NOMO-1 treated with DMSO at 0.1 percent for 48 hours (cell line): ENCODE measurements at regions not wholly inside any gene's neighbourhood (a gene's known extent, or its start where the extent isn't known, plus 50 kb on each side); places are given as distances from the start of the nearest gene placed in this dataset.

ENCODE experiments used
- DNase-seq: peaks from one replicate; lab custom pipeline; 2025; ENCODE audit not compliant: unreplicated experiment; lab: John Stamatoyannopoulos, UW

DNA sequence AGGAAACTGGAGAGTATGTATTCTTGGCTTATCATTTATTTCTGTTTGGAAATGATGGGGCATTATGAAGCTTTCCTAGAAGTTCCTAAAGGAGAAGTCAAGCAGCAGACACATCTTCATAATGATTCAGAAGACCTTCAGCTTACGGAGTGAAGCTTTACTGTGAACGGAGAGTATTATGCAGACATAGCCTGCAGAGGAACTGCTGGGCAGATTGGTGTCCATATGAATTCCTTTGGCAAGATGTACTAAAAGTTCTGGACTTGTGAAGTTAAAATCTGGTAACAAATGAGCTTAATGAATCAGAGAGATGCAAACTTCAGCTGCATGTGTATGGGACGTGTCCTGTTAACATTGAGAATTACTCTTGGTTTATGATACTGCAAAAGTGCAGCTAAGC, 60.1 kb downstream of the NABP1 start:
- no peak for DNase-seq

GRCh38 chr2:191738667-191739066, 60.7 kb downstream of the NABP1 start:
- DNase-seq = no peak

DNA sequence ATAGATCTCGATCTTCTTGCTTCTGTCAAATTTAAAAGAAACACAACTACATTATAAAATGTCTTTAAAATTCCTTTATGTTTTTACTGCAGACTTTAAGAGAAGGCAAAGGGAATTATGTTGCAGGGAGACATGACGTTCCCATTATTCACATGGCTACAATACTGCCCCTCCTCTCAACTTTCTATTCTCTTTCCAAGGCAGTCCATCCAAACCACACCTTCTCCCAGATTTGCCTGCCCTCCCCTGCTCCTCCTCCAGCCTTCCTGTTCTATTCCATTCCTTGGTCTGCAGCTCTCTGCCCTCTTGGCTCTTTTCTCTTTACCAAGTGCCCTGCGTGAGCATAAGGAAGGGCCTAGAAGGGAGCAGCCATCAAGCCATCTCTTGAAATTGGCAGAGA, 61.3 kb downstream of the NABP1 start:
- DNase-seq = no peak

GRCh38 chr2:191740016-191740419, 62.1 kb downstream of the NABP1 start:
- peak; percentile 83 for DNase-seq

DNA sequence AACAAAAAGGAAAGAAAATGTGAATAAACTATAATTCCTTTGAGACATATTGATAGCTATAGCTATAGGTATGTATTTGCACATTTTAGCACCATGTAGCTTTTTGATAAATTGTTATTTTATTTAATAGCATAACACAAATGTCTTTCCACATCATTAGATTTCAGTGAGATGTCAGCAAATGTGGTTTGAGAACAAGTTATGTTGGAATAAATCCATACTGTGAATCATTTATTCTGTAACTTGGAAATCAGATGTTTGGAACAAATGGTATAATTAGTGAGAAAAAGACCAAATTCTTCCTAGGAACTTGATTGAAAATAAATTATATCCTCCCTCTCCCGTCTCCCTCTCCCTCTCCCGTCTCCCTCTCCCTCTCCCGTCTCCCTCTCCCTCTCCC, 62.8 kb downstream of the NABP1 start:
- DNase-seq = no peak

DNA sequence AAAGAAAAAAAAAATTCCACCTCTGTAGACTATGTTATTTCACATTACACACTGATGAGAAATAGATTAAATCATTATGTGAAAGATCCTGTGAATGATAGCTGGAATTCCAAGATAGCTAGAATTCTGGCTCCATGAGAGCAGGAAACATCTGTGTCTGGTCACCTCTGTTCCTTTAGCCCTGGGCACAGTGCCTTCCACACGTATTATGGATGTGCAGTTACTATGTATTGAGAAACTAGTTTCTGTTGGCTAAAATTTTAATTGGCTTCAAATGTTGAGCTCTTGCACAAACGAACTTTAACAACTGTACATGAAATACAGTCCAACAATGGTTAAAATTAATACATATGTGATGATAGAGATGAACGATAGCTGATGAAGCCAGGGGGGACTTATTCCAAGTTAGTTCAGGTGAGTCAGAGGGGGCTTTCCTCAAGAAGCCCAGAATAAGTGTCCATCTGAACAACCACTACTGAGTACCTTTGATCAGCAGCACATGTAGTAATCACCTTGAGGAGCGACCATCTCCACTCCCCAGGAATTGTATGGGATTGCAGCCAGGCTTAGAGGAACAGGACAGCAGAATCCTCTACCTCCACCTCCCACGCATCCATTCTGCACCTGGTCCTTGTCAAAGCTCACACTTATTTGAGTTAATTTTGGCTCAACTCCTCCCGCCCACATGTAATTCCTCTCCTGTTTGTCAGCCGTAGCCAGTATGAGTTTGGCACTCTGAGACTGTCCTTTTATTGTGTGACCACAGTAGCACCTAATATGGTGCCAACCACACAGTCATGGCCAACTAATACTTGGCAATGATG, 68.6 kb downstream of the NABP1 start:
- DNase-seq = no peak

DNA sequence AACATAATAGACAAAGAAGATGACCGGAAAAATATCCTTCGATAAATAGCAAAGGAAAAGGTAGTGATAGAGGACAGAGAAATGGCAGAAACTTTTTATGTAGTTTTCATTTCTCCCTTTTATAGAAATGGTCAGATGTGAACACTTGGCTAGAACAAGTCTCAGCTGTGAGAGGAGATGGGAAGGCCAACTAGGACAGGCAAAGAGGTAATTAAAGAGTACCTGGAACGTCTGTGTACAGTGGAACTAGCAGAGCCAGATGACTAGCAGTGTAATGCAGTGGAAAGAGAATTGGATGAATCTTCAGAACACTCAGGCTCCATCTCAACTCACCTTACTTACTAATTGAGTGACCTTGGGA, 69.2 kb downstream of the NABP1 start:
- DNase-seq = no peak

- DNase-seq = no peak
These were observed 70.1 kb downstream of the NABP1 start for GRCh38 chr2:191748059-191748461.

DNA sequence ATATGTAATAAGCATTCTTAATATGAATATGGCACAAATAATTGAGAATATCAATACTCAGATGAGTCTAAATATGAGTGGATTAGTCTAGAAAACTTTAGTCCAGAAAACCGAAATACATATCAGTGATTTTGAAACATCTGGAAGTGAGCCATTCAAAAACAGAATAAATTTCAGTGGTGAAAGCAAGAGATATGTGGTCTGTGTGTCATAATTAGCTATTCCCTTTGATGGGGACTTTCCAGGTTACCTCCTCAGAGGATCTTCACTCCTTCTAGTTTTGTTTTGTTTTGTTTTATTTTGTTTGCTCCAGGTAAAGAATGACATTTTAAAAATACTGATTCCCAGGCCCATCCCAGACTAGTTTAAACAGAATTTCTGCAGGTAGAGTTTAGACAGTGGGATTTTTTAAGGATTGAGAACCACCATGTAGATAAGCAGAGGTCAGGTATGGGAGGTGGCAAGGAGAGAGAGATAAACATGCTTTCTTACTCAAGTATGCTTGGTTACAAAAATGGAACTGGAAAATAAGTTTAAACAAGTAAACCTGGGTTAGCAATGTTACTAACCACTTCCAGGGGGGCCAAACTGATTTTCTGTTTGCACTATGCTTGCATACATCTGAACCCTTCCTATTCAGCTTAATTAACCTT, 70.7 kb downstream of the NABP1 start:
- DNase-seq = no peak

GRCh38 chr2:191749181-191749540, 71.2 kb downstream of the NABP1 start:
- DNase-seq = no peak

DNA sequence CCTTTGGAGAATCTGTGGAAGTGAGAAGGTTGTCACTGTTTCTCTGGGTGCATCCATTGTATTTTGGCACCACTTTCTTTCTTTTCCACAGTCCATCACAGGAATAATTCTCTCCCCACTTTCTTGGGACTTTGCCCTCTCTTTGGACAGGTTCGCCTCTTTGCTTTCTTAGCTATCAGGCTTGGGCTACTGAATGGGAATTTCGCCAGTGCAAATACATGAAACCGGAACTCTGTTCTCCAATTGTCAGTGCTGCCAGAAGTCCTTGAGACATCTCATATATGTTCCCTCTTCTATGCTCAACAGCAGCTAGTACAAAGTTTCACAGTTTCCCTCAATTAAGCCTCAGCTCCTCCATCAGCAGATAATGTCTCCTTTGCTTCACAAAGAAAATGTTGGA, 76.2 kb downstream of the NABP1 start:
- DNase-seq = no peak

DNA sequence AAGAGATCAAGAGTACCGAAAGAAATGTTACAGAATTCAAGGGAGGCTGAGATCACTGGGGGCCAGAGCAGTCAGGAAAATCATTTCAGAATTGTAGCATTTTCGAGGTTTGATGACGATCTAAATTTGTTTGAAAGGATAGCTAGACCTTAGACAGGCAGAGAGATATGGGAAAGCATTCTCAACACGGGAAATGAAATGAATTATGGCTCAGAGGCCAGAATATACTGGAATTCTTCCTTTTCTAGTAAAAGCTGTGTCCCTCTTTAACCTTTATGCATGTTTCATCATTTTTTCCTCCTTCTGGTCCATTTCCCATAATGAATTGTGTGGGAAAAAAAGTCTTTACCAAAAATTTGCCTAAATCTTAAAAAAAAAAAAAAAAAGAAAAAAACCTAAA, 78.8 kb downstream of the NABP1 start:
- DNase-seq = no peak

DNA sequence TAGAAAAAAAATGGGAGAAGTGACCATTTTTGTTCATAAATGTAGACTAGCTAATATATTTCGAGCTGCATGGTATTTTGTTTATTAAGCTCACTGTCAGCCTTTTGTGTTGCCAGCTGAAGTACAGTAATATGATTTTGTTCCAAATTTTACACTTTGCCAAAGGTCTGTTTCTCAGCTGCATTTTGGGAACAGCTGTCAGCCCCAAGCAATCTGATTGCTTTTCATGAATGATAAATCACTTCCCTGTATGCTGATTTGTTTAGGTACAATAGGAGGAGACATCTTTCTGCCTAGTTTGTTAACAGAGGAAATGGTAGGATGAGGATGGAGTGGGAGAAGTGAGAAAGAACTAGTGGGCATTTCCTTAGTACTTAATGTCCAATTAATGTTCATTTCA, 79.3 kb downstream of the NABP1 start:
- DNase-seq = no peak

DNA sequence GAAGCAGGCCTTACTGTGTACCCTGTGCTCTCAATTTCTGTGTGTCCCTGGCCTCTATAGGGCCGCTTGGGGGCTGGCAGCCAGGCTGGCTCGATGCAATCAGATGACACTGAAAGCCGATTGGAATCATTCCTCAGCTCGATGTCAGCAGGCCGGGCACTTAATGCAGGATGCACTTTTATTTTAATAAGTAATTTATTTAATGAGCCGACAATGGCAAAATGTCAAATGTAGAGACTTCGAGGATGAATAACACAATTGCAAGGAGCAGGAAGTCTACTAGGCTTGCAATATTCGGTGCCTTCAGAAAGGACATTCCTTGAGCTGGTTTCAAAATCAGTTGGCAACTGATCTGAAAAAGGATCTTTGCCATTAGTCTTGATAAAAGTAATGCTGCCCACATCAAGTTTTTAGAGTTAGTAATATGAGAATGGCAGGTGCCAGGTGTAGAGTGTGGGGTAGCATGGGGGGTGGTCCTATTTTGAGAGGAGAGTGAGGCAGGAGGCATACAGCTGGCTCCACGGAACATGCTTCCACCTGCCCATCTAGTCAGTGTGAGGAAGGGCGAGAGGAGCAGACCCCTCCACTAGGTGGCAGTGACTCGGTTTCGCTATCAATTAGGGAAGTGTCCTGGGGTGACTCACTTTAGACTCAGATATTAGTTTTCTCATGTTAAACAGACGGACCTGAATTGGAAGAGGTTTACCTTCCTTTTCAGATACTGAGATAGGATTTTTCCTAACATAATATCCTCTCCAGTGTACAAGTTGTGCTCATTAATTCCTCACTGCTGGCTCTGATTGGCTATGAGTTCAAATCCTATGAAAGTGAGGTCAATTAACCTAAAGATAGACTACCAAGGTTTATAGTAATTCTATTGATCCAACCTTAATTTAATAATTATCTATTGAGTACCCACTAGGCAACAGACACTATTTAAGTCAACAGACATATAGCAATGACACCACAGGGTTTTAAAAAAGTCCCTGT, 80.9 kb downstream of the NABP1 start:
- DNase-seq = peak; percentile 88

DNA sequence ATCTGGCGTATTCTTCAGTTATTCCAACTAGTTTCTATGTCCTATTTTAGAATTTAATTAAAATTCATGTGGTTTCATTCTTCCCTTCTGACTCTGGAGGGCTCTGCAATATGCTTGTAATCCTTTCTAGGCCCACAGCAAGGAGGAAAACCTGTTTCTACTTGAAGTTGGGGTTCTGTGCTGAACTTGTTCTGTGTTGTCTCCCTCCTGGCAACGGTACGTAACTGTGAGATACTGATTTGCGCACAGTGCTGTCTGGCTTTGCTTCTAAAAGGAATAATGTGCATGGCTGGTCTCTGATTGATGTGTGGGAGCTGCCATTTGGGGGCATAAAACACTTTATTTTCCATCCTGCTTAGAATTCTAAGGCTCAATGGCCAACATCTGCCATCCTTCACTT, 81.7 kb downstream of the NABP1 start:
- no peak for DNase-seq

DNA sequence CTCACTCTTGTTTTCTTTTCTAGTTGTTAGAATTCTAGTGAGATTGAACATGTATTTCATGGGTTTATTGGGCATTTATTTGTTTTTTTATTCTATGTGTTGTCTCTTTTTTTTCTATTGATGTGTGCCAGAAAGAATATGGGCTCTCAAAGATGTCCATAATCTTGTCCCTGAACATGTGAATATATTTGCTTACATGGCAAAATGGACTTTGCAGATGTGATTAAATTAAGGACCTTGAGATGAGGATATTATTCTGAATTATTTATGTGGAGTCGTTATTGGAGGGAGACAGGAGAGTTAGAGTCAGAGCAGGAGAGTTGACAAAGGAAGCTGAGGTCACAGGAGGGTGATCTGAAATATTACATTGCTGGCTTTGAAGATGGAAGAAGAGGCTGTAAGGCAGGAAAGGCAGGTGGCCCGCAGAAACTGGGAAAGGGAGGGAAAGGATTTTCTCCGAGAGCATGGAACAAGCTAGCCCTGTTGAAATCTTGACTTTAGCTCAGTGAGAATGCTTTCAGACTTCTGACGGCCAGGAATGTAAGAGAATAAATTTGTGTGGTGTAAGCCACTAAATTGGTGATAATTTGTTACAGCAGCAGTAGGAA, 82.8 kb downstream of the NABP1 start:
- DNase-seq = no peak

DNA sequence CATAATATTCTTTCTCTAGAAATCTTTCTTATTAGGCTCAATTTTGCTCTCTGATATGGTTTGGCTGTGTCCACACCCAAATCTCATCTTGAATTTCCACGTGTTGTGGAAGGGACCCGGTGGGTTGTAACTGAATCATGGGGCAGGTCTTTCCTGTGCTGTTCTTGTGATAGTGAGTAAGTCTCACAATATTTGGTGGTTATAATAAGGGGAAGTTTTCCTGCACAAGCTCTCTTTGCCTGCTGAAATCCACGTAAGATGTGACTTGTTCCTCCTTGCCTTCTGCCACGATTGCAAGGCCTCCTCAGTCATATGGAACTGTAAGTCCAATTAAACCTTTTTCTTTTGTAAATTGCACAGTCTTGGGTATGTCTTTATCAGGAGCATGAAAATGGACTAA, 73.8 kb downstream of the CAVIN2 start:
- DNase-seq = no peak

DNA sequence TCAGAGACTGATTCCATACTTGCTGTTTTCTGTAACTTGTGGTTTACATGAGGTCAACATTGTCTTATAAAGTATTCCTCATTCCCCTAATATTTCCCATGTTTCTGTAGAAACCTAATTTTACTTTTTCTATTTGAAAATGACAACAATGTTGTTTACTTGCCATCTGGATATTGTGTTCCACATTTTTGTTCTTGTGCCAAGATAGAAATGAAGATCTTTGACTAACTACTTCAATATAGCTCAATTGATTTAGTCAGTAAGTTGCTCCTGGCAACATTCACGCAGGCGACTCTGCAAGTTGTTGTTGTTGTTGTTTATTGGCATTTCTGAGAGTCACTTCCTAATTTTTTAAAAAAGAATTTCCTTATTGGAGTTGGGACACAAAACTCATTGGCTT, 69.5 kb downstream of the CAVIN2 start:
- DNase-seq = no peak

GRCh38 chr2:191778041-191778440, 68.8 kb downstream of the CAVIN2 start:
- DNase-seq = no peak

DNA sequence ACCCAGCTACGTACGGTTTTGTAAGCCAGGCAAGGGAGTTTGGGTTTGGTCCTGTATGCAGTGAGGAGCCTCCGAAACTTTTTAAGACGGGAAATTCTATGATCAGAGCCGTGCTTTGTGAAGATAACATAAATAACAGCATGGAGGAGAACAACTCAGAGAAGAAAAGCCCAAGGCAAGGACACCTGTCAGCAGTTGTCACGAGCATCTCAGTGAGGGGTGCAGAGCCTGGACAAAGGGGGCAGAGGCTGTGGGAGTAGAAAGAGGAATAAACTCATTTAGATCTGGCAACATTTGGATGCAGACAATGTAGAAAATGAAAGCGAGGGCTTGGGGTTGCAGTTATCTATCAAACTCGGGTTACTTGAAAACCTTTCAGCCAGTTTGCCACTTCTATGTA, 64.5 kb downstream of the CAVIN2 start:
- DNase-seq = no peak

DNA sequence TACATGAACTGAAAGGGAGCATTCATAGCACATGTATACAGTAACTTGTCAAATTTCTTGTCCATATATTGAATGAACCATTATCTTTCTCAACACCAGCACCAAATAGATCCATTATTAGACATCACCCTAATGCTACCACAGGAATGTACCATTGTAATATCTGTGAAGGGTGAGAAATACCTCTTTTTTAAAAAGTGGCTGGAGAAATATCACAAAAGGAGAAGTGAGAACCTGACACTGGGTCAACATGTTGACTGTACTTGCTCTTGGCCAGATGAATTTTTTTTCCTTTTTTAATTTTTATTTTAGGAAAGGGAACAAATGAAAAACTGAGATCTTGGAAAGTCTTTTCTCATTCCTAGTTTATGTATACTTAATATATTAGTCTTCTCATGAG, 63.5 kb downstream of the CAVIN2 start:
- no peak for DNase-seq
